Effector memory CD8-positive, alpha-beta T cell (primary cell): ENCODE measurements at regions not wholly inside any gene's neighbourhood (a gene's known extent, or its start where the extent isn't known, plus 50 kb on each side); places are given as distances from the start of the nearest gene placed in this dataset.

Source experiments
- ATAC-seq: fragments of 150-1000 bp; cut with Tn5 transposase; replicated peaks from 2 replicates; pipeline ENCODE4 v1.10.0; 2021; ENCODE audit warnings: mild to moderate bottlenecking, moderate library complexity
- DNase-seq, 3 experiments: peaks; one replicate each; pipeline ENCODE4 v3.0.0; 2021
- H3K27ac Mint-ChIP-seq, 2 donors: one replicate each; pipeline ENCODE4 v1.8.0; 2022; ENCODE audit warnings: mild to moderate bottlenecking in 2 of 2, mixed read lengths in 2 of 2, moderate library complexity in 2 of 2
- H3K27me3 Mint-ChIP-seq, 2 donors: one replicate each; pipeline ENCODE4 v1.8.0; 2022; ENCODE audit warnings: mixed read lengths in 2 of 2
- H3K36me3 Mint-ChIP-seq: one replicate; pipeline ENCODE4 v1.8.0; 2022; ENCODE audit warnings: mild to moderate bottlenecking, moderate library complexity, mixed read lengths; ENCODE audit not compliant: insufficient read depth
- H3K4me1 Mint-ChIP-seq, 2 donors: one replicate each; pipeline ENCODE4 v1.8.0; 2022; ENCODE audit warnings: low read depth in 2 of 2, mixed read lengths in 2 of 2
- H3K4me3 Mint-ChIP-seq, 2 donors: one replicate each; pipeline ENCODE4 v1.8.0; 2022; ENCODE audit warnings: mild to moderate bottlenecking in 2 of 2, mixed read lengths in 2 of 2, moderate library complexity in 2 of 2
- H3K9me3 Mint-ChIP-seq, 2 donors: one replicate each; pipeline ENCODE4 v1.8.0; 2022; ENCODE audit warnings: mixed read lengths in 2 of 2

- peaks cover 6% of the 10 kb centered on the region in 2 donors for H3K9me3 Mint-ChIP-seq
- no peak for DNase-seq
- H3K27ac Mint-ChIP-seq: no peak overlapping the region
- ATAC-seq: no peak
- H3K27me3 Mint-ChIP-seq: no peaks in the 10 kb centered on the region
- H3K4me3 Mint-ChIP-seq: no peak overlapping the region
- H3K4me1 Mint-ChIP-seq: no peaks in the 10 kb centered on the region
- H3K36me3 Mint-ChIP-seq: no peaks in the 10 kb centered on the region
Observed at GRCh38 chr14:39843881-39844280, 411.6 kb upstream of the FBXO33 start.

- no peak for ATAC-seq
- DNase-seq: no peak
- Mint-ChIP-seq H3K4me3 (no peak overlapping the region), H3K4me1 (no peaks in the 10 kb centered on the region), H3K27ac (no peak overlapping the region), H3K27me3 (no peaks in the 10 kb centered on the region), H3K9me3 (peaks cover 7 to 8% of the 10 kb centered on the region in 2 donors), H3K36me3 (no peaks in the 10 kb centered on the region)
Observed at GRCh38 chr14:39841088-39841487, 408.9 kb upstream of the FBXO33 start.

- H3K36me3 Mint-ChIP-seq: no peaks in the 10 kb centered on the region
- H3K9me3 Mint-ChIP-seq: peaks cover 0 to 2% of the 10 kb centered on the region in 2 donors
- no peak overlapping the region for H3K27ac Mint-ChIP-seq
- DNase-seq (no peak), ATAC-seq (no peak)
- no peak overlapping the region for H3K4me3 Mint-ChIP-seq
- H3K4me1 Mint-ChIP-seq: no peaks in the 10 kb centered on the region
- H3K27me3 Mint-ChIP-seq: no peaks in the 10 kb centered on the region
Observed at GRCh38 chr14:39827901-39828655, 395.8 kb upstream of the FBXO33 start.

- Mint-ChIP-seq H3K9me3 (peaks cover 0 to 1% of the 10 kb centered on the region in 2 donors), H3K36me3 (no peaks in the 10 kb centered on the region), H3K27ac (no peak overlapping the region), H3K27me3 (no peaks in the 10 kb centered on the region), H3K4me3 (no peak overlapping the region), H3K4me1 (no peaks in the 10 kb centered on the region)
- ATAC-seq: no peak
- DNase-seq: no peak
Observed at GRCh38 chr14:39812532-39813320, 380.5 kb upstream of the FBXO33 start.

GRCh38 chr14:39807271-39807670, 375.0 kb upstream of the FBXO33 start:
- ATAC-seq (no peak), DNase-seq (no peak)
- Mint-ChIP-seq H3K4me3 (no peak overlapping the region), H3K27me3 (no peaks in the 10 kb centered on the region), H3K4me1 (no peaks in the 10 kb centered on the region), H3K9me3 (peaks cover 0 to 5% of the 10 kb centered on the region in 2 donors), H3K27ac (no peak overlapping the region), H3K36me3 (no peaks in the 10 kb centered on the region)

GRCh38 chr14:39784461-39784860, 352.2 kb upstream of the FBXO33 start:
- no peak for ATAC-seq
- no peaks in the 10 kb centered on the region for H3K36me3 Mint-ChIP-seq
- no peaks in the 10 kb centered on the region for H3K4me1 Mint-ChIP-seq
- no peak for DNase-seq
- H3K9me3 Mint-ChIP-seq: peaks cover 4 to 6% of the 10 kb centered on the region in 2 donors
- H3K4me3 Mint-ChIP-seq: no peak overlapping the region
- H3K27me3 Mint-ChIP-seq: peaks cover 0 to 12% of the 10 kb centered on the region in 2 donors
- peak overlapping the region in 1 of 2 donors; percentile 38 for H3K27ac Mint-ChIP-seq

GRCh38 chr14:39781466-39781865, 349.2 kb upstream of the FBXO33 start:
- Mint-ChIP-seq H3K9me3 (peaks cover 4 to 17% of the 10 kb centered on the region in 2 donors), H3K4me3 (no peak overlapping the region), H3K36me3 (no peaks in the 10 kb centered on the region), H3K4me1 (no peaks in the 10 kb centered on the region), H3K27me3 (peaks cover 0 to 12% of the 10 kb centered on the region in 2 donors), H3K27ac (no peak overlapping the region)
- ATAC-seq (no peak), DNase-seq (no peak)

- no peak for DNase-seq
- Mint-ChIP-seq H3K36me3 (no peaks in the 10 kb centered on the region), H3K4me1 (no peaks in the 10 kb centered on the region), H3K27me3 (no peaks in the 10 kb centered on the region), H3K9me3 (peaks cover 0 to 6% of the 10 kb centered on the region in 2 donors), H3K4me3 (no peak overlapping the region), H3K27ac (no peak overlapping the region)
- ATAC-seq: no peak
Observed at GRCh38 chr14:39773387-39774126, 341.3 kb upstream of the FBXO33 start.

GRCh38 chr14:39772627-39773026, 340.4 kb upstream of the FBXO33 start:
- Mint-ChIP-seq H3K27me3 (no peaks in the 10 kb centered on the region), H3K27ac (no peak overlapping the region), H3K9me3 (no peaks in the 10 kb centered on the region), H3K4me1 (no peaks in the 10 kb centered on the region), H3K36me3 (no peaks in the 10 kb centered on the region), H3K4me3 (no peak overlapping the region)
- ATAC-seq (no peak), DNase-seq (no peak)

GRCh38 chr14:39768589-39768988, 336.4 kb upstream of the FBXO33 start:
- H3K27ac Mint-ChIP-seq: no peak overlapping the region
- H3K9me3 Mint-ChIP-seq: peaks cover 0 to 2% of the 10 kb centered on the region in 2 donors
- no peaks in the 10 kb centered on the region for H3K36me3 Mint-ChIP-seq
- ATAC-seq (no peak), DNase-seq (no peak)
- no peaks in the 10 kb centered on the region for H3K27me3 Mint-ChIP-seq
- H3K4me3 Mint-ChIP-seq: no peak overlapping the region
- H3K4me1 Mint-ChIP-seq: no peaks in the 10 kb centered on the region

GRCh38 chr14:39766397-39767000, 334.3 kb upstream of the FBXO33 start:
- Mint-ChIP-seq H3K36me3 (no peaks in the 10 kb centered on the region), H3K9me3 (peaks cover 0 to 2% of the 10 kb centered on the region in 2 donors), H3K27me3 (no peaks in the 10 kb centered on the region), H3K4me3 (no peak overlapping the region), H3K4me1 (peaks cover 0 to 4% of the 10 kb centered on the region in 2 donors), H3K27ac (no peak overlapping the region)
- ATAC-seq: no peak
- DNase-seq: no peak

- H3K27me3 Mint-ChIP-seq: no peaks in the 10 kb centered on the region
- DNase-seq: no peak
- H3K36me3 Mint-ChIP-seq: no peaks in the 10 kb centered on the region
- H3K4me1 Mint-ChIP-seq: peaks cover 0 to 4% of the 10 kb centered on the region in 2 donors
- no peak for ATAC-seq
- H3K9me3 Mint-ChIP-seq: peaks cover 0 to 2% of the 10 kb centered on the region in 2 donors
- no peak overlapping the region for H3K27ac Mint-ChIP-seq
- no peak overlapping the region for H3K4me3 Mint-ChIP-seq
Observed at GRCh38 chr14:39765676-39766075, 333.4 kb upstream of the FBXO33 start.

- Mint-ChIP-seq H3K4me3 (no peak overlapping the region), H3K4me1 (peaks cover 0 to 4% of the 10 kb centered on the region in 2 donors), H3K9me3 (peaks cover 0 to 2% of the 10 kb centered on the region in 2 donors), H3K36me3 (no peaks in the 10 kb centered on the region), H3K27me3 (no peaks in the 10 kb centered on the region), H3K27ac (no peak overlapping the region)
- ATAC-seq (no peak), DNase-seq (no peak)
Observed at GRCh38 chr14:39763402-39763890, 331.2 kb upstream of the FBXO33 start.
